ENCODE measurements at regions not wholly inside any gene's neighbourhood (a gene's known extent, or its start where the extent isn't known, plus 50 kb on each side); places are given as distances from the start of the nearest gene placed in this dataset.

DNA sequence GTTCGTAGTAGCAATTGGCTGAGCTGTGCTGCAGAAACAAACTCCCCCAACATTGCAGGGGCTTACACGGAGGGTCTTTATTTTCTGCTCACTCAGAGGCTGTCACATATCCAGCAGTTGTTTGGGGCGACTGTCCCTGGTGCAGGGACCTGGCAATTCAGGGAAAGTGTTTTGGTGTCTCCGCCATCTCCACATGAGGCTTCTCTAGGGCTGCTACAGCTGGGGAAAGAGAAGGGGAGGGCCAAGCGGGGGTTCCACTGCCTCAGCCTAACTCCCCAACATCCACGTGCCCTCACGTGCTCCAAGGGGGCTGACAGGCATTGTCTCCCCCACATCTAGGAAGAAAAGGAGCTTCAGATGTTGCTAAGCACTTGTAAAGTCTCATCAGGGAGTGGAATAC is 61.3 kb upstream of the NXT1 start:
- TF ChIP-seq, protein P1, sequence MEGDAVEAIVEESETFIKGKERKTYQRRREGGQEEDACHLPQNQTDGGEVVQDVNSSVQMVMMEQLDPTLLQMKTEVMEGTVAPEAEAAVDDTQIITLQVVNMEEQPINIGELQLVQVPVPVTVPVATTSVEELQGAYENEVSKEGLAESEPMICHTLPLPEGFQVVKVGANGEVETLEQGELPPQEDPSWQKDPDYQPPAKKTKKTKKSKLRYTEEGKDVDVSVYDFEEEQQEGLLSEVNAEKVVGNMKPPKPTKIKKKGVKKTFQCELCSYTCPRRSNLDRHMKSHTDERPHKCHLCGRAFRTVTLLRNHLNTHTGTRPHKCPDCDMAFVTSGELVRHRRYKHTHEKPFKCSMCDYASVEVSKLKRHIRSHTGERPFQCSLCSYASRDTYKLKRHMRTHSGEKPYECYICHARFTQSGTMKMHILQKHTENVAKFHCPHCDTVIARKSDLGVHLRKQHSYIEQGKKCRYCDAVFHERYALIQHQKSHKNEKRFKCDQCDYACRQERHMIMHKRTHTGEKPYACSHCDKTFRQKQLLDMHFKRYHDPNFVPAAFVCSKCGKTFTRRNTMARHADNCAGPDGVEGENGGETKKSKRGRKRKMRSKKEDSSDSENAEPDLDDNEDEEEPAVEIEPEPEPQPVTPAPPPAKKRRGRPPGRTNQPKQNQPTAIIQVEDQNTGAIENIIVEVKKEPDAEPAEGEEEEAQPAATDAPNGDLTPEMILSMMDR (IDR thresholded peaks at IDR 0.05; ENCODE audit: low read depth, low read length), result no peak
- no peak for TF ChIP-seq EZH2phosphoT487 (IDR thresholded peaks at IDR 0.05; ENCODE audit: low read depth)
